SK-N-SH treated with all-trans-retinoic acid at 6 μM for 48 hours (cell line): ENCODE measurements at regions not wholly inside any gene's neighbourhood (a gene's known extent, or its start where the extent isn't known, plus 50 kb on each side); places are given as distances from the start of the nearest gene placed in this dataset.
A peak's percentile ranks its signal among the peaks of the same experiment; 100 is the strongest.

ENCODE experiments used
- ATAC-seq: fragments of 200-7000 bp; cut with Tn5 transposase; 3 replicates; pipeline ENCODE4 v1.9.1; 2020; ENCODE audit warnings: mild to moderate bottlenecking, moderate library complexity
- BACH2 ChIP-seq: fragments of 250-450 bp; sonication (Bioruptor Pico); IDR thresholded peaks from 2 replicates; pipeline ENCODE4 v1.9.0; 2021; ENCODE audit warnings: mild to moderate bottlenecking, borderline replicate concordance
- CSDC2 ChIP-seq: fragments of 250-450 bp; sonication (Bioruptor Pico); IDR thresholded peaks from 2 replicates; pipeline ENCODE4 v1.5.0; 2020; ENCODE audit warnings: mild to moderate bottlenecking, moderate library complexity
- ESRRG ChIP-seq: fragments of 250-450 bp; sonication (Bioruptor Pico); IDR thresholded peaks from 2 replicates; pipeline ENCODE4 v1.6.1; 2021; ENCODE audit warnings: mild to moderate bottlenecking
- GLIS3 ChIP-seq: fragments of 250-450 bp; sonication (Bioruptor Pico); IDR thresholded peaks from 2 replicates; pipeline ENCODE4 v1.5.0; 2020; ENCODE audit warnings: mild to moderate bottlenecking, moderate library complexity
- ISL1 ChIP-seq: fragments of 250-450 bp; sonication (Bioruptor Pico); IDR thresholded peaks from 2 replicates; pipeline ENCODE4 v2.1.2; 2022; ENCODE audit warnings: mild to moderate bottlenecking, moderate library complexity
- RARB ChIP-seq: fragments of 250-450 bp; sonication (Bioruptor Pico); IDR thresholded peaks from 2 replicates; pipeline ENCODE4 v1.8.0; 2021; ENCODE audit warnings: mild to moderate bottlenecking, moderate library complexity
- SNAI2 ChIP-seq: fragments of 250-450 bp; sonication (Bioruptor Pico); IDR thresholded peaks from 2 replicates; pipeline ENCODE4 v1.5.0; 2020; ENCODE audit warnings: mild to moderate bottlenecking, moderate library complexity
- TCF4 ChIP-seq: fragments of 250-450 bp; sonication (Bioruptor Pico); IDR thresholded peaks from 2 replicates; pipeline ENCODE4 v1.8.0; 2021; ENCODE audit warnings: mild to moderate bottlenecking, moderate library complexity, borderline replicate concordance
- TOX ChIP-seq: fragments of 250-450 bp; sonication (Bioruptor Pico); IDR thresholded peaks from 2 replicates; pipeline ENCODE4 v1.8.0; 2021; ENCODE audit warnings: mild to moderate bottlenecking, moderate library complexity, borderline replicate concordance
- ZC3H10 ChIP-seq: fragments of 250-450 bp; sonication (Bioruptor Pico); IDR thresholded peaks from 2 replicates; pipeline ENCODE4 v1.5.1; 2021; ENCODE audit warnings: mild to moderate bottlenecking, moderate library complexity
- ZFP3 ChIP-seq: fragments of 250-450 bp; sonication (Bioruptor Pico); IDR thresholded peaks from 2 replicates; pipeline ENCODE4 v1.5.0; 2020; ENCODE audit warnings: mild to moderate bottlenecking, moderate library complexity
- ZNF565 ChIP-seq: fragments of 450-650 bp; formaldehyde crosslinking; conservative IDR thresholded peaks from 2 replicates; pipeline ENCODE4 v1.5.0; 2020; ENCODE audit warnings: low read depth, mild to moderate bottlenecking, moderate library complexity
- ZNF8 ChIP-seq: fragments of 450-650 bp; formaldehyde crosslinking; IDR thresholded peaks from 2 replicates; pipeline ENCODE4 v1.5.0; 2020; ENCODE audit warnings: mild to moderate bottlenecking, moderate library complexity
- TF ChIP-seq, protein P1 (sequence below): fragments of 250-450 bp; sonication (Bioruptor Pico); IDR thresholded peaks from 2 replicates; pipeline ENCODE4 v1.5.1; 2020; ENCODE audit warnings: low read depth, mild to moderate bottlenecking, moderate library complexity
- TF ChIP-seq, protein P2 (sequence below): fragments of 250-450 bp; sonication (Bioruptor Pico); IDR thresholded peaks from 2 replicates; pipeline ENCODE4 v1.8.0; 2020; ENCODE audit warnings: mild to moderate bottlenecking, moderate library complexity, borderline replicate concordance
- TF ChIP-seq, protein P3 (sequence below): fragments of 250-450 bp; sonication (Bioruptor Pico); IDR thresholded peaks from 2 replicates; pipeline ENCODE4 v1.5.1; 2021; ENCODE audit warnings: mild to moderate bottlenecking, moderate library complexity
- TF ChIP-seq, protein P4 (sequence below): fragments of 250-450 bp; sonication (Bioruptor Pico); IDR thresholded peaks from 2 replicates; pipeline ENCODE4 v1.8.0; 2021; ENCODE audit warnings: low read depth, mild to moderate bottlenecking, moderate library complexity, borderline replicate concordance
- TF ChIP-seq, protein P5 (sequence below): fragments of 250-450 bp; sonication (Bioruptor Pico); IDR thresholded peaks from 2 replicates; pipeline ENCODE4 v1.5.0; 2020; ENCODE audit warnings: mild to moderate bottlenecking, moderate library complexity

DNA sequence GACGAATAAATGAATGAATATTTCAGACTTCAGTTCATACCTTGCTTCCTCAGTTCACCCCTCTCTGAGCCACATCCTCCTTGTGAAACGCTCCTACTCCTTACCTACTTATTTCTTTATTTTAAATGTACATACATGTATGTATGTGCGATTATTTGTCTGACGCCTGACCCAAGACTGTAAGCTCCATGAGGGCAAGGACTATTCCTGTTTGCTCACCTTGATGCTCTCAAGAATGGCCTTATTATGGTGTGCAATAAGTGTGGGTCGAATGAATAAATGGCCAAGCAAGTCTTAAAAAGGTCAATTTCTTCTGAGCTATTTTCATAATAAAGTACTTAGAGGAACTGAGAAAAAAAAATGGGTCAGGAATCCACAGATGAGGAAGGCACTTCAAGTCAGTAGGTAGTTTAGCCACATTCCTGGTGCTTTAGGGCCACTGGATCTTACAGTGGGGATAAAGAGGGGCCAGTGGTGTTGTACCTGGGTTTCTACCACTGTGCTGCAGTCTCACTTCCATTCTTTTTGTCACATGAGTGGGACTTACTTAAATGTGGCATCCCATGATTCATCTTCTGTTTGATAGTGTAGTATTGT lies 74.7 kb downstream of the SDC1 start:
- no peak for ATAC-seq
- TF ChIP-seq TCF4 = no peak
- no peak for TF ChIP-seq BACH2 (CRISPR knock-in tag)
- no peak for TF ChIP-seq CSDC2
- TF ChIP-seq, protein P1, sequence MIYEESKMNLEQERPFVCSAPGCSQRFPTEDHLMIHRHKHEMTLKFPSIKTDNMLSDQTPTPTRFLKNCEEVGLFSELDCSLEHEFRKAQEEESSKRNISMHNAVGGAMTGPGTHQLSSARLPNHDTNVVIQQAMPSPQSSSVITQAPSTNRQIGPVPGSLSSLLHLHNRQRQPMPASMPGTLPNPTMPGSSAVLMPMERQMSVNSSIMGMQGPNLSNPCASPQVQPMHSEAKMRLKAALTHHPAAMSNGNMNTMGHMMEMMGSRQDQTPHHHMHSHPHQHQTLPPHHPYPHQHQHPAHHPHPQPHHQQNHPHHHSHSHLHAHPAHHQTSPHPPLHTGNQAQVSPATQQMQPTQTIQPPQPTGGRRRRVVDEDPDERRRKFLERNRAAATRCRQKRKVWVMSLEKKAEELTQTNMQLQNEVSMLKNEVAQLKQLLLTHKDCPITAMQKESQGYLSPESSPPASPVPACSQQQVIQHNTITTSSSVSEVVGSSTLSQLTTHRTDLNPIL (CRISPR knock-in tag) = no peak
- TF ChIP-seq ZC3H10 (CRISPR knock-in tag) = no peak
- TF ChIP-seq ESRRG (CRISPR knock-in tag) = no peak
- TF ChIP-seq, protein P2, sequence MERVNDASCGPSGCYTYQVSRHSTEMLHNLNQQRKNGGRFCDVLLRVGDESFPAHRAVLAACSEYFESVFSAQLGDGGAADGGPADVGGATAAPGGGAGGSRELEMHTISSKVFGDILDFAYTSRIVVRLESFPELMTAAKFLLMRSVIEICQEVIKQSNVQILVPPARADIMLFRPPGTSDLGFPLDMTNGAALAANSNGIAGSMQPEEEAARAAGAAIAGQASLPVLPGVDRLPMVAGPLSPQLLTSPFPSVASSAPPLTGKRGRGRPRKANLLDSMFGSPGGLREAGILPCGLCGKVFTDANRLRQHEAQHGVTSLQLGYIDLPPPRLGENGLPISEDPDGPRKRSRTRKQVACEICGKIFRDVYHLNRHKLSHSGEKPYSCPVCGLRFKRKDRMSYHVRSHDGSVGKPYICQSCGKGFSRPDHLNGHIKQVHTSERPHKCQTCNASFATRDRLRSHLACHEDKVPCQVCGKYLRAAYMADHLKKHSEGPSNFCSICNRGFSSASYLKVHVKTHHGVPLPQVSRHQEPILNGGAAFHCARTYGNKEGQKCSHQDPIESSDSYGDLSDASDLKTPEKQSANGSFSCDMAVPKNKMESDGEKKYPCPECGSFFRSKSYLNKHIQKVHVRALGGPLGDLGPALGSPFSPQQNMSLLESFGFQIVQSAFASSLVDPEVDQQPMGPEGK (CRISPR knock-in tag) = no peak
- TF ChIP-seq GLIS3 (CRISPR knock-in tag) = no peak
- no peak for TF ChIP-seq ZNF565 (CRISPR knock-in tag)
- no peak for TF ChIP-seq ZNF8

DNA sequence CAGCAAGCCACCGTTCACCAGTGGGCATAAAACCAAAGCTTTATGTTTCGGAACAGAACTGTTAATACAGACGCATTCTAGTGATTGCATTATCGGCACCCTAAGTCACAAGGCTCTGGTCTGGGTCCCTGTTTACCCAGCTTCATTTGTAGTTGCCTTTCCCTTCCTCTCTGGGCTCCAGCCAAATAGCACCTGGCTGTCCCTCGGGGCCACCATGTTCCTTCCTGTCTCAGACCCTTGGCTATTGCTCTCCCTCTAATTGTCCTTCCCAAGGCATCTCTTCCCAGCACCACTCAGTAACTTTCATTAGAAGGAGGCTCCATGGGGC lies 75.3 kb downstream of the SDC1 start:
- ATAC-seq = no peak
- TF ChIP-seq, protein P3, sequence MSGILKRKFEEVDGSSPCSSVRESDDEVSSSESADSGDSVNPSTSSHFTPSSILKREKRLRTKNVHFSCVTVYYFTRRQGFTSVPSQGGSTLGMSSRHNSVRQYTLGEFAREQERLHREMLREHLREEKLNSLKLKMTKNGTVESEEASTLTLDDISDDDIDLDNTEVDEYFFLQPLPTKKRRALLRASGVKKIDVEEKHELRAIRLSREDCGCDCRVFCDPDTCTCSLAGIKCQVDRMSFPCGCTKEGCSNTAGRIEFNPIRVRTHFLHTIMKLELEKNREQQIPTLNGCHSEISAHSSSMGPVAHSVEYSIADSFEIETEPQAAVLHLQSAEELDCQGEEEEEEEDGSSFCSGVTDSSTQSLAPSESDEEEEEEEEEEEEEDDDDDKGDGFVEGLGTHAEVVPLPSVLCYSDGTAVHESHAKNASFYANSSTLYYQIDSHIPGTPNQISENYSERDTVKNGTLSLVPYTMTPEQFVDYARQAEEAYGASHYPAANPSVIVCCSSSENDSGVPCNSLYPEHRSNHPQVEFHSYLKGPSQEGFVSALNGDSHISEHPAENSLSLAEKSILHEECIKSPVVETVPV (CRISPR knock-in tag) = no peak
- TF ChIP-seq CSDC2 (no peak), ZNF8 (no peak), BACH2 (CRISPR knock-in tag) (no peak), ZC3H10 (CRISPR knock-in tag) (no peak), TOX (CRISPR knock-in tag) (no peak), TCF4 (no peak)
- TF ChIP-seq, protein P2 (CRISPR knock-in tag) = no peak

DNA sequence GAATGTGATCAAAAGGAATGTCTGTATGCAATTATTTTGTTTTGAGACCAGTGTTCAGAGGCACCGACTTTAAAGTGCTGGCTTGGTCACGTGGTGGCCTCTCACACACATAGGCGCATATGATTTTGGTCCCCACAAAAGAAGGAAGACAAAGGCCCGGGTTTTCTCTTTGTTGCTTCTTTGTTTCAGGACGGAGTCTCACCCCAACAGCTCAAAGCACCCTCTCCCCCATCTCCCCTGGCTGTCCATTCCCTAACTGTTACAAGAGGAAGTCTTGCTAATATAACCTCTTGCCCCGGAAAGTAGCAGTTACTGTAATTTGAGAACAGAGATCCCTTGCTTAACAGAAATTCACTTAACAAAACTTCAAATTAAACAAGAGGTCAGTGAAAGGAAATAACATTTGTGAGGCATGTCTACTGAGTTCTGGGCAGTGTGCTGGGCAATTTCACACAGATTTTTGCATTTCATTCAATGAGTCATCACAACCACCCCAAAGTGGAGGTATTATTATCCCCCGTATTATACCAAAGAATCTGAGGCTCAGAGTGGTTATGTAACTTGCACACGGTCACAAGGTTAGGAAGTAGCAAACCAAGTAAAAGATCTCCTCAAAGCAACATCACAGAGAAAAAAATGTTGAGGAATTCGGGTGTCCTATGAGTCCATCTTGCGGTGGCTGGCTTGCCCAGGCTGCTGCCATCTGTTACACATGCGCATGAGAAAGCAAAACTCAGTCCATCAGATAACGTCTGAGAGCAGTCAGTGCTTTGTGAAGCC lies 75.8 kb downstream of the SDC1 start:
- TF ChIP-seq RARB = no peak
- no peak for TF ChIP-seq GLIS3 (CRISPR knock-in tag)
- TF ChIP-seq, protein P1 (CRISPR knock-in tag) = peak; percentile 12; the same call in 1 of the 2 replicates
- TF ChIP-seq TCF4 = 0 out of 2 replicates have a peak, but pooled peaks have one; percentile 20
- TF ChIP-seq, protein P4, sequence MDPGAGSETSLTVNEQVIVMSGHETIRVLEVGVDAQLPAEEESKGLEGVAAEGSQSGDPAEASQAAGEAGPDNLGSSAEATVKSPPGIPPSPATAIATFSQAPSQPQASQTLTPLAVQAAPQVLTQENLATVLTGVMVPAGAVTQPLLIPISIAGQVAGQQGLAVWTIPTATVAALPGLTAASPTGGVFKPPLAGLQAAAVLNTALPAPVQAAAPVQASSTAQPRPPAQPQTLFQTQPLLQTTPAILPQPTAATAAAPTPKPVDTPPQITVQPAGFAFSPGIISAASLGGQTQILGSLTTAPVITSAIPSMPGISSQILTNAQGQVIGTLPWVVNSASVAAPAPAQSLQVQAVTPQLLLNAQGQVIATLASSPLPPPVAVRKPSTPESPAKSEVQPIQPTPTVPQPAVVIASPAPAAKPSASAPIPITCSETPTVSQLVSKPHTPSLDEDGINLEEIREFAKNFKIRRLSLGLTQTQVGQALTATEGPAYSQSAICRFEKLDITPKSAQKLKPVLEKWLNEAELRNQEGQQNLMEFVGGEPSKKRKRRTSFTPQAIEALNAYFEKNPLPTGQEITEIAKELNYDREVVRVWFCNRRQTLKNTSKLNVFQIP = no peak
- TF ChIP-seq SNAI2 = 0 out of 2 replicates have a peak, but pooled peaks have one; percentile 30
- TF ChIP-seq, protein P5, sequence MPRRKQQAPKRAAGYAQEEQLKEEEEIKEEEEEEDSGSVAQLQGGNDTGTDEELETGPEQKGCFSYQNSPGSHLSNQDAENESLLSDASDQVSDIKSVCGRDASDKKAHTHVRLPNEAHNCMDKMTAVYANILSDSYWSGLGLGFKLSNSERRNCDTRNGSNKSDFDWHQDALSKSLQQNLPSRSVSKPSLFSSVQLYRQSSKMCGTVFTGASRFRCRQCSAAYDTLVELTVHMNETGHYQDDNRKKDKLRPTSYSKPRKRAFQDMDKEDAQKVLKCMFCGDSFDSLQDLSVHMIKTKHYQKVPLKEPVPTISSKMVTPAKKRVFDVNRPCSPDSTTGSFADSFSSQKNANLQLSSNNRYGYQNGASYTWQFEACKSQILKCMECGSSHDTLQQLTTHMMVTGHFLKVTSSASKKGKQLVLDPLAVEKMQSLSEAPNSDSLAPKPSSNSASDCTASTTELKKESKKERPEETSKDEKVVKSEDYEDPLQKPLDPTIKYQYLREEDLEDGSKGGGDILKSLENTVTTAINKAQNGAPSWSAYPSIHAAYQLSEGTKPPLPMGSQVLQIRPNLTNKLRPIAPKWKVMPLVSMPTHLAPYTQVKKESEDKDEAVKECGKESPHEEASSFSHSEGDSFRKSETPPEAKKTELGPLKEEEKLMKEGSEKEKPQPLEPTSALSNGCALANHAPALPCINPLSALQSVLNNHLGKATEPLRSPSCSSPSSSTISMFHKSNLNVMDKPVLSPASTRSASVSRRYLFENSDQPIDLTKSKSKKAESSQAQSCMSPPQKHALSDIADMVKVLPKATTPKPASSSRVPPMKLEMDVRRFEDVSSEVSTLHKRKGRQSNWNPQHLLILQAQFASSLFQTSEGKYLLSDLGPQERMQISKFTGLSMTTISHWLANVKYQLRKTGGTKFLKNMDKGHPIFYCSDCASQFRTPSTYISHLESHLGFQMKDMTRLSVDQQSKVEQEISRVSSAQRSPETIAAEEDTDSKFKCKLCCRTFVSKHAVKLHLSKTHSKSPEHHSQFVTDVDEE = no peak
- no peak for TF ChIP-seq ZFP3 (CRISPR knock-in tag)
- TF ChIP-seq, protein P2 (CRISPR knock-in tag) = peak; percentile 16; the same call in 1 of the 2 replicates
- peak; percentile 39 for TF ChIP-seq ISL1 (CRISPR knock-in tag)
- TF ChIP-seq ZC3H10 (CRISPR knock-in tag) = no peak
- TF ChIP-seq CSDC2 = no peak
- peak; percentile 87 for ATAC-seq
